Stimulated activated CD8-positive, alpha-beta memory T cell treated with anti-CD3 and anti-CD28 coated beads, Interleukin-4, amount 100 ng/mL, for 48 hours (primary cell): ENCODE measurements at regions not wholly inside any gene's neighbourhood (a gene's known extent, or its start where the extent isn't known, plus 50 kb on each side); places are given as distances from the start of the nearest gene placed in this dataset.
A peak's percentile ranks its signal among the peaks of the same experiment; 100 is the strongest.
"Not testable (repeated sequence)": the region's sequence is repeated elsewhere in the genome, so short reads cannot be mapped to it uniquely, and the experiment has no call there.

Experiments used
- DNase-seq: peaks from one replicate; pipeline ENCODE4 v3.0.0-alpha.2; 2020

DNA sequence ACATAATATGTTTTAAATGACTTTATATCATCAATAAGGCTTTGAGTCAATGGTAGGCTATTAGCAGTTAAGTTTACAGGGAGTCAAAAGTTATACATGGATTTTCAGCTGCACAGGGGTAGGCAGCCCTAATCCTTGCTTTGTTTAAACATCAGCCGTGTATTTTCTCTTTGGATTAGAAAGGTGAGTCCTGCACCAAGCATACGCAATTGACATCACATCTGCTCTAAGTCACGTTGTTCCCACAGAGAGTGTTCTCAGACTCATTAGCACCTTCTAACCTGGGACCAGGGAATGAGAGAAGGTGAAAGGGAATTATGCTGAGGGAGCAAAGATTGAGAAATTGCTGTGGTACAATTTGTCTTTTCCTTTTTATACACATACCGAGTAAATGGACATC lies 148.6 kb upstream of the ZNF804B start:
- no peak for DNase-seq

DNA sequence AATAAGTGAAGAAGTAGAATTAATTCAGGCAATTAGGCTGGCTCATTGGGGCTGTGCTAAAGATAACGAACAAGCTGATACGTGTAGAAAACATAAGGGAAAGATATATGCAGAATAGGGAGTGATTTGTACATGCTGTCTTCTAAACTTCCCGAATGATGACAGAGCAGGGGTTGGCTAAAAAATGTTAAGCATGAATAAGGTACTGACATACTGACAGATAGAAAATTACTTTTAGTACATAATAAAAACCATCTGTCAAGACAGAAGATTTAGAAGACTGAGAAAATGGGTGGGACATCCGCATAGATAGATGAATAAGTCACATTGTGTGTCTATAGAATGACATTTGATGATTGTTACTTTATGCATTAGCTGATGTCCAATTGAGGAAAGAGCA lies 158.8 kb upstream of the ZNF804B start:
- no peak for DNase-seq

DNA sequence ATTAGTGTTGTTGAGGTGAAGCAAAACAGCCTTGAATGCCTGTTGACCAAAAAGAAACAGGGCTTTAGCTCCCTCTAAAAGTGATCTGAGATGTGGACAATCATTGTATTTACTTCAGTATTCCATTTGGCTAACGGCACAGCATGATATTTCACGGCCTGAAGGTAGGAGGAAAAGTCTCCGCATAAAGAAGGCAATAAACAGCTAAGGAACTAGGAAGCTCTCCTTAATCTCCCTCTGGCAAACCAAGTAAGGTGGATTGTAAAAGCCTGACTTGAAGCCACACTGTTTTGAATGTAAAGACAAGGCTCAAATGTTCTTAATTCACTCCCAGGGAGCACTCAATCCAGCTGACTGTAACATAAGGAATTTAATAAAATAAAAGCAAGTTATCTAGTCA lies 160.0 kb upstream of the ZNF804B start:
- DNase-seq: no peak

DNA sequence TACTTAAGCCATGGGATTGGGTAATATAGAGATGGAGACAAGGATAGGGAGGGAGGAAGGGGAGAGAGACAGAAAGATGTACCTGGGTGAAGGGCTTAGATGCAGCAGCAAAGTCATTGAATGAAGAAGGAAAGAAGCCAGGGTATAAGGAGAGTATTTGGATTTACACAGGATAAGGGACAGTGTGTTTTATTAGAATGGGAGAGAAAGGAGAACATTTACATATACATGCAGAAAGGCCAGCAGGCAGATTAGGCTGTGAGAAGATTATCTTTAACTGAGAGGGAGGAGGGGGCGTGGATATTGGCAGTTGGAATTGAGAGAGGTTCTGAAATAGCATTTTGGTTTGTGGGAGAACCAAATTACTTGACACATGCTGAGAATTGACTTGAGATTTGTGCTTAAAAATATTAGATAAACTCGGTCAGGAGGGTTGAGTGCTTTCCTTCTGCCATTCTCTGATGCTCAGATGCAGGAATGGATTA lies 161.5 kb upstream of the ZNF804B start:
- no peak for DNase-seq

DNA sequence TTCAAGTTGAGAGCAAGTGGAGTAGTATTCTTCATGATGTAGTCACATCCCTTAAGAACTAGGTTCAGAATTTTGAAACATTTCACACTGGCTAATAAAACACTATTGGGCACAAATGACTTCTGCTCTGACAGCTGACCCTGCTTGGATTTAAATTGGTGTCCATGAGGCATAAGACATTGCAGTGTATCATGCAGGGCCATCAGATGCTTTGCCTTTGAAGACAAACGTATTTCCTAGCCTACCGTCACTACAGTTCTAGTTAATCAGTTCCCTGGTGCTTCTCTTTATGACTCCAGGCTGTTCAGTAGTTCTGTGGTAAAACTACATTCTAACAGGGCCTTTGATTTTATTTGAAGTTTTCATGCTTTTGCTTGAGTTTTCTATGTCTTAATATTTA lies 168.5 kb upstream of the ZNF804B start:
- no peak for DNase-seq

DNA sequence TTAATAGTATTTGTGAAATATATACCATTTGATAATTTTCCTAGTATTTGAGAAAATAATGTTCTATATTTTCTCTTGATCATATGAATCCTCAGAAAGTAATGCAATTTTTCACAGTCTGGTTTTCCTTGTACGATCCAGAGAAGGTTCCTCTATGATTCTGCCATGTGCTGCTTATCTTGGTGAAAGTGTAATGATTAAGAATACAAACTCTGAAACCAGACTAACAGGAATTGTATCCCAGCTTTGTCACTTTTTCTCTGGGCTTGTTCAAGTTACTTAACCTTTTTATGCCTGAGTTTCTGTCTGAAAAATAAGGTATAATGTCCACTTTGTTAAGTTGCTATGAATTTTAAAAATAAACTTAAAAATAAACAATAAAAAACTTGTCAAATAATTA lies 169.6 kb upstream of the ZNF804B start:
- no peak for DNase-seq

DNA sequence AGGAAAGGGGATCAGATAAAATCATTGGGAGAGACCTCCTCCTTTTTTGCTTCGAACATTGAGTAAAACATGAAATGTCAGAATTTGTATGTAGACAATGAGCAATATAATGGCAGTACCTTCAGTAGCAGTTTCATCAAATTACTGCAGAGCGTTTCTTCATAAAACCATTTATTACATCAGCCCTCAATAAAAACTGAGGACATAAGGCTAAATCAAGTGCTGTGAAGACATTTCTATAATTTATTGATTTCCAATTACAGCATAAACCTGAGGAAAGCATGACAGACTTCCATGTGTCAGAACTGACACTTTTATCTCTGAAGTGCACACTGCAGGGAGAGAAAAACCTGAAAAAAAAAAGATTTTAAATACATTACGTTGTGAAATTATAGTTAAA lies 172.6 kb upstream of the ZNF804B start:
- no peak for DNase-seq

DNA sequence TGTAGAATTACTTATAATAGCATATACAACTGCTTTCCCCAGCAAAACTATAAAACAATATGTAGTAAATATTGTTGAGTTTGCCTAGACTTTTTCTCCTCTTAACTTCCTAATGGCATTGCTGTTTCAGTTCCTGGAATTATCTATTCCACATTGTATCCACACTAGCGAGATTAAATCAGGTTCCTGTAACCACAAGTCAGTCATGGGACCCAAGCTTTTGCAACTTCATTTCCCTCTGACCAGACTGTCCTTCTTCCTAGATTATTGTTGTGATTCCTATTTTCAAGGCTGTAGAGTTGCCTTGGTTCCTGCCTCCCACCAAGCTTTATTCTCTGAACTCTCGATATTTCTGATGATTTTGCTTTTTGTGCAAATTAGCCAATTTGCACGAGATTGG lies 173.3 kb upstream of the ZNF804B start:
- DNase-seq: no peak

DNA sequence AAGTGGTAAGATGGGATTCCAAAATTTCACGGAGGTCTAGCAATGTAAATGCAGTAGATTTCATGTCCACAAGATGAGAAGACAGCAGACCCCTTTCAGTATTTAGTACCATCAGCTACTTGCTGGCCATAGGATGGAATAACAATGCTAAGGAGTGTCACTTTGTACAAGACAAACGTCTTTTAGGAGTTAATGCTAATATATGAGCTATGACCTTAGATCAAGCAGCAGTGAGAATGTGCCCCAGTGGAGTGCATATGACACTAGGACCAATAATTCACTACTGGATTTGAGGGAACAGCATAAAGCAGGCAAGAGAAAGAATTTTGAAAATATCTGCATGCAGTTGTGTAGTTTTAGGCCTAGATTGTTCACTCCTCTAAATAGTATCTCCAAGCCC lies 182.8 kb upstream of the ZNF804B start:
- no peak for DNase-seq

DNA sequence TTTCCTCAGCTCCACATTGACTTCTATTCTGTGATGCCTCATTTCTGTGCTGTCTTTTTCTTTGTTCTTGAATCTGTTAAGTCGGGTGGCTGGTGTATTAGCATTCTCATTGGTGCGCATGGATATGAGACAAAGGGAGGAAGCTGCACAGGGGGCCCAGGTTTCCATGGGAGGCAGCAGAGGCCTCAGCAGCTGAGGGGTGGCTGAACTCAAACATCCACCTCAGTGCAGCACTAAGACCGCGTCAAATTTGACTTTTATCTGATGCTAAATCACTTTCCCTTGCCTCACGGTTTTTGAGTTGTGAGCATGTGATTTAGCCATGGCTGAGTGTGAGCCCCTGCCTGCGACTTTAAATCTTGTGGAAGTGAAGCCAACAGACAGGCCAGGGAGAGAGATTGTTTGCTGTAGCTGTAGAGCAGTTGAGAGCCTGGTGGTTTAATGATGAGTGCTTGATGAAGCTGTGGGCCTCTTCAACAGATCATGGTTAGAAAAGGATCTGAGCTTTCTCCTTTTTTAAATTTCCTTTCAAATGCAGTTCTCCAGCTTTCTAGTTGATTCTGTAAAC lies 193.3 kb upstream of the ZNF804B start:
- DNase-seq: no peak

DNA sequence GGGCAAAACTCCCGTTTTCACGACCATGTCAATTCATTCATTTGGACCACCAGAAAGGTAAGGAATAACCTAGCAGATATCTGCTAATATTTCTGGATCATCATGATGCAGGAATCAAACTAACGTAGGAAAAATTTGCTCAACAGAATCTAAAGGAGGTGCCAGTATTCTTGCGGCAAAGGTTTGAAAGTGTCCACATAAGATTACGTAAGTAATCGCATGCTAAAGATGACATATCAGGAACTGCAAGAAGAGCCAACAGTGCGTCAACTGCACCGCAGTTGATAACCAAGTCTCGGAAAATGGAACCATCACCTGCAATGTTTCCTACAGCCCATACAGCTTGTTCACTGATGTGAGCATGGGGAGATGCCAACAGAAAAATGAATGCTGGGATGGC lies 194.1 kb upstream of the ZNF804B start:
- DNase-seq: no peak

DNA sequence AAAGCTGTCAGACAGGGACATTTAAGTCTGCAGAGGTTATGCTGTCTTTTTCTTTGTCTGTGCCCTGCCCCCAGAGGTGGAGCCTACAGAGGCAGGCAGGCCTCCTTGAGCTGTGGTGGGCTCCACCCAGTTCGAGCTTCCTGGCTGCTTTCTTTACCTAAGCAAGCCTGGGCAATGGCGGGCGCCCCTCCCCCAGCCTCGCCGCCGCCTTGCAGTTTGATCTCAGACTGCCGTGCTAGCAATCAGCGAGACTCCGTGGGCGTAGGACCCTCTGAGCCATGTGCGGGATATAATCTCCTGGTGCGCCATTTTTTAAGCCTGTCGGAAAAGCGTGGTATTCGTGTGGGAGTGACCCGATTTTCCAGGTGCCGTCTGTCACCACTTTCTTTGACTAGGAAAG lies 203.1 kb upstream of the ZNF804B start:
- DNase-seq: not testable (repeated sequence)

DNA sequence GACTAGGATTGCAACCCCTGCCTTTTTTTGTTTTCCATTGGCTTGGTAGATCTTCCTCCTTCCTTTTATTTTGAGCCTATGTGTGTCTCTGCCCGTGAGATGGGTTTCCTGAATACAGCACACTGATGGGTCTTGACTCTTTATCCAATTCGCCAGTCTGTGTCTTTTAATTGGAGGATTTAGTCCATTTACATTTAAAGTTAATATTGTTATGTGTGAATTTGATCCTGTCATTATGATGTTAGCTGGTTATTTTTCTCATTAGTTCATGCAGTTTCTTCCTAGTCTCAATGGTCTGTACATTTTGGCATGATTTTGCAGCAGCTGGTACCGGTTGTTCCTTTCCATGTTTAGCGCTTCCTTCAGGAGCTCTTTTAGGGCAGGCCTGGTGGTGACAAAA lies 204.7 kb upstream of the ZNF804B start:
- not testable (repeated sequence) for DNase-seq

DNA sequence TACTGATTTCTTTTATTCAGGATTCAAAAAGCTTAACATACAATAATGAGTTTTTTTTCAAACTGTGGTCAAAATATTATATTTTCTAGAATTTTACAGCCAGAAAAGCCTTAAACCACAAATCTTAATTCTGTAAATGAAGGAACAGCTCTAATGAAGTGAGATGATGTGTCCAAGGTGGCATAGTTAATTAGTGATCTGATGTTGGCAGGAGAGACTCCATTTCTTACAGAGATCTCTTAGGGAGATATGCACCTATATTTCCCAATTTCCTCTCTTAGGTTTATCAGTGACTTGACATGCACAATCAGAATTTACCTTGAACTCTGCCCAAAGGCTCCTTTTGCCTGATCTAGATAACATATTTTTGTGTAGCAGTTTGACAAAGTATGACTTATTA lies 211.1 kb upstream of the ZNF804B start:
- no peak for DNase-seq

DNA sequence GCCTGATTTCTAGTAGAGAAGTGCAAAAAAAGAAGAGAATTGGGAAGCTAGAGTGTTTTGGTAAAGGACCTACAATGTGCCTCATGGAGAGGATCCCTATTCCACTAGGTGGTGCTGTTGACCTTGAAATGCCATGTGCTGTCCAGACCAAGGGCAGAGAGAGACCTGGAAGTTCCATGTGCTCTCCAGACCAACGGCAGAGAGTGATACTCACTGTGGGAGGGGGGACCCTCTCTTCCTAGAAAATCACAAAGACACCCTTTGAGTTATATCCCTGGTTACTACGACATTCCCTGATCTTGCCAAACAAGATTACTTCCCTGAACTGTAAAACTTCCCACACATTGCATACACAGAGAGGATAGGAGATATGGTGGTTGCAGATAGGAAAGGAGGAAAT lies 212.7 kb upstream of the ZNF804B start:
- peak; percentile 31 for DNase-seq

DNA sequence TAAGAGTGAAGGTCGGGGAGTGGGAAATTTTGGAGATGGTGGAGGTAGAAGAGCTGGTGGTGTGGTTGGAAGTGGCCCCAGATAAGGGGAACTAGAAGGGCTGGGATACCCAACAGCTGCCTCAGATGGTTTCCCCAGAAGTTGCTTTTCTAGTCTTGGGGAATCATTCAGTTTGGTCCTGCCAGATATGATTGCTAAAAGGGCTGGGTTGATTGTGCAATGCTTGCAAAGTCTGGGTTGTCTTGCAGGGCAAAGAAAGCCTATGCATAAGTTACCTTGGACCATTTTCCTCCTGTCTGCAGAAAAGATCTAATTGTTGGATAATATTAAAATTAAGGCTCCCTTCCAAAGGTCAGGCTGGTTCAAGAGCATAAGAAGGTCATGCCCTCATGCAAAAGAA lies 213.8 kb upstream of the ZNF804B start:
- DNase-seq: no peak

DNA sequence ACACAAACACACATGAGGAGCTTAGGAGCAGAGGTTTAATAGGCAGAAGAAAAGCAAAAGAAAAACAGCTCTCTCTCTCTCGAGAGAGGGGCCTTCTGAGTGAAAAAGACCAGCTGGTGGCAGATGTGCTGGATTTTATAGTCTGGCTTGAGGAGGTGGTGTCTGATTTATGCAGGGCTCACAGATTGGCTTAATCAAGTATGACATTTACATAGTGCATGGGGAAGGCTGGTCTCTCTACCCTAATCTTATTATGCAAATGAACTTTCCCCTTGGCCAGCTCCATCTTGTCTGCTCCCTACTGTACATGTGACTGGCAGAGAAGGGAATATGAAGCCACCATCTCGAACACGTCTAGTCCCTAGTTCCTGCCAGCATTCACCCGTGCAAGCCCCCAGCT lies 219.5 kb upstream of the ZNF804B start:
- no peak for DNase-seq

DNA sequence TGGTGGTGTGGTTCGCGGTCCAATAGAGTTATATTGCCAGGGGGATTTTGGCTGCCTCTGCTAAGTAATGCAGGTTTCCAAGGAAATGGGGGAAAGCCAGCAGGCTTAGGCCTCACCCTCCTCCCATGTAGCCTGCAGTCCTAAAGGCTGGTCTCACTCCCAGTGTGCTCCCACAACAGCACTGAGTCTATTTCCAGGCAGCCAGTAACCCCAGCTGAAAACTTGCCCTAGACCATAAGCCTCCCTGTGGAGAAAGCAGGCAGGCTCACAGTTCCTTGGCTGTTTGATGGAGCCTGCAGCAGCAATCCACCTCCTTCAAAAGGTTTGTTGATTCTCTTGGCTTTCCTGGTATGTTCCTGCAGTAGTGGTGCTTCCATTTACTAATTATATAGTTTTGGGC lies 220.0 kb upstream of the ZNF804B start:
- DNase-seq: no peak

DNA sequence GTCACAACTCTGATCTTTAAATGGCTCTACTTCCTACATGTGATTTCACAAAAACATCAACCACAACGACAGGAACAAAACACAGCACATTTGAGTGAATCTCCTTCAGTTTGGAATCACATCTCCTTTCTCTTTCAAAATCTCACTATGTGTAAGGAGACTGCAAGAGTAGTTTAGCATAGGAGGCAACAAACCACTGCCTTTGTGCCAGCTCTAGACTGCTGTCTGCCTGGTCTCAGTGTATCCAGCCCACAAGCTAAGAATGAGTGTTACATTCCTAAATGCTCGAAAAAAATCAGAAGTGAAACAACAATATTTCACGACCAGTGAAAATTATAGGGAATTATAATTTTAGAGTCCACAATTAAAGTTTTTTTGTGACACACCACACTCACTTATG lies 217.0 kb upstream of the STEAP4 start:
- DNase-seq: no peak

DNA sequence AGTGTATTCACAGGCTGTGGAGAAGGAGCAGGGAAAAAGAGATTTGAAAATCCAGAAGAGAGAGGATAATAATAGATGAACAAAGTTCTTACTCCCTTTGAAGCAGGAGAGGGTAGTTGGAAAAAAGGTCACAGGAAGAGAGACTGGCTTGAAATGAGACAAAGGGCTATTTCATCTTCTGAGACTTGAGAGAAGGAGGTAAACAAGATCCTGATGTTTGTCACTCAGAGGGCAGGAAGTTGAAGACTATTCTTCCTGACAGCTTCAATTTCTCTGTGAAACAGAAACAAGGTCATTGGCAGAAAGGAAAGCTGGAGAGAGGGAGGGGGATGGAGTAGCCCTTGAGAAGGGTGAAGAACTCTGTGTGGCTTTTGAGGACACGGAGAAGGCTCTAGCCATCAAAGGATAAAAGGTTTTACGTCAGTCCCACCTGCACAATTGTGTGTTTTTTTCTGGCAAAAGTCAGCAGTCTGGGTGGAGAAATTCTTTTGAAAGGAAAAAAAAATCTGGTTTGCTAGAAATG lies 216.1 kb upstream of the STEAP4 start:
- DNase-seq: no peak

DNA sequence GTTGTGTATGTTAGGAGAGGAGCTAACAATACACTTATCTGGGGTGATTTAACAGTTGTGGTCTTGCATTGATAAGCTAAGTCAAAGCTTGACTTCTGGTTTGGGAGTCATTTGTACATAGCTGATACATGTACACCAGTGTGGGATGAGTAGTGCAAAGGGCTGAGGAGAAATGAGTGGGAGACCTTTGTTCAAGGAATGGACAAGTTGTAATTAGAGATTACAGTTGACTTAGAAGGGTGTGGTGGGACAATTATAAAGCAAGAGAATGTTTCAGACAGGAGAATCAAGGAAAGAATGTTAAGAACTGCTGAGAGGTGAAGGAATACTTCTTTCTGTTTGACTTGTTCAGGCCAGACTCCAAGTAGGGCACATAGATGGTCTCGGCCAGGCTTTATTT lies 209.7 kb upstream of the STEAP4 start:
- DNase-seq: no peak

DNA sequence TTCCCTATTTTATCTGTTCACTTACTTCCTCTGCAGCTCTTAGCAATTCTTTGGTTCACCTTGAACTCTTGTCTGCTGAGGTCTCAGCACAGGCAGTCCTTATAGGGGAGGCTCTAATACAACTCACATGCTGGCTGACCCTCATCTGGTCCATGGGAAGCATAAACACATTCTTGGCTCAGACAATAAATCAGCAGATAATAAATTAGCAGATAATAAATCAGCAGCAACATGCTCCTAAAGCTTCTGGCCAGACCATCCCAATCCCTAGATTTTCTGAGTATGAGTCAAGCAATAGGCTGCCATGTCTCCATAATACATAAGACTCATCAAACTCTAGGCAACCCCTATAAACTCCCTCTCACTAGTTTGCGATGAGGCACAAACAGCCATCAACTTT lies 208.6 kb upstream of the STEAP4 start:
- DNase-seq: no peak

DNA sequence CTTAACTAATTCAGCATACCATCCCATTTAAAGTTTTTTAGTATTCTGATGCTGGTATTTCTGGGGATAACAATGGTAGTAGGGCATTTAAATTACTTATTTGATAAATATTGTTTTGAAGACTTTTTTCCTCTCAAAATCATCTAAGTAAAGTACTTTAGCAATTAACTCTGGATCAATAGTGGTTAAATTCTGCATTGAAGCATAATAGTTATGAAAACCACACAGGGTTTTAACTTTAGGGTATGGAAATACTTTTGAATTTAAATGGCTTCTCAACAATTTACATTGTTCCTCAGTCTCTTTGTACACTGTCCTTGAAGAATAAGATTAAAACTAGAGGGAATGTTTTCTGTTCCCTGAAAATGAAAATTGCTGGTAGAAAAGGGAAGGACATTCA lies 202.6 kb upstream of the STEAP4 start:
- no peak for DNase-seq

DNA sequence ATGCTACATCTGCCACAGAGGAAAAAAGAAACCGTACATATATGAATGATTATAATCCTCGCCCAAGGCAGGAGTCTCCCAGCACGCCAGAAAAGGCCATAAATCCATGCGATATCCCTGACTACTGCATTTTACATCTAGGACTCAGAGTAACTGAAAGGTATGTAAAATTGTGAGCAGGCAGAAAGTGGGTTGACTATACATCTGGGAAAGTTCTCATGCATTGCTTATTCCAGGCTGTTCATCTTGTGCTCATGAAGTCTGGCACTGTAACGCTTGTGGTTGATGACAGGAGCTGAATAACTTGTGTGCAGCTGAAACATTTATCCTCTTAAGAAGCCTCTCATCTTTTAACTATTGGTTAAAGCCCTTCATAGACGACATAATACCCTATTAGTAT lies 193.4 kb upstream of the STEAP4 start:
- no peak for DNase-seq

DNA sequence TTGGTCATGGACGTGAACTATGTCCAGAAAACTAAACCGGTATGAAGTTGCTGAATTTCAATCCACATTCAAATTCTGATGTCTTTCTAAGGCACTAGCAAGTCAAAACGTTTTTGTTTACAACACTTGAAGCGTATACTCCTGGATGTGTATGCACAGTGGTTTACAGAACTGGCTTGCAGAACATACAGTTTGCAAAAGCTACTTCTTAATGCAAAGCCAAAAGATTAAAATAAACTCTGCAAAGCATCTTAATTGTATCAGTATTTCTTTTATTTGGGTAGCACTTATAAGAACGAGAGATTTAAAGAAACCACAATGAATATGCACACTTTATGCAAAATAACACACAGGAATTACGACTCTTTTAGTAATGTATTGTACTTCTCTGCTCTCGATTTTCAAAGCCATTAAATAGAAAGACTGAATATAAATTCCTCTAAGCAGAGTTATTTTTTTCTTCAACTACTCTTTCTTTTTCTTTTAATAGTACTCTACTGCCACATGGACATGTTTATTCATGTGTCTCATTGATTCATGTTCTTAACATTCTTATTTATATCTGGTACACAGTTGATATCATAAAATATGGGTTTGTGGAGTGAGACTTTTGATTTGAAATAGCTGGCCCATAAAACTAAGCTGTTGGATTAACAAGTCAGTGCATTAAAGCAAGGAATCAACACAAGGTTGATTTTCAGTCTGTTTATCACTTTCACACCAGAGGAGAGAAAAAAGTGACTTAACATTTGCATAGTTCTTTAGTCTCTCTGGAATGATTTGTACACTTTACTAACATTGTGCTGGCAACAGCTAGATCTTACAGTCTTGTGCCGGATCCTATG lies 189.4 kb upstream of the STEAP4 start:
- no peak for DNase-seq
